Amniotic epithelial cell (primary cell): ENCODE measurements at regions not wholly inside any gene's neighbourhood (a gene's known extent, or its start where the extent isn't known, plus 50 kb on each side); places are given as distances from the start of the nearest gene placed in this dataset.

Experiments used
- DNase-seq: peaks from one replicate; pipeline ENCODE4 v3.0.0-alpha.2; 2010; ENCODE audit warnings: low read depth

DNA sequence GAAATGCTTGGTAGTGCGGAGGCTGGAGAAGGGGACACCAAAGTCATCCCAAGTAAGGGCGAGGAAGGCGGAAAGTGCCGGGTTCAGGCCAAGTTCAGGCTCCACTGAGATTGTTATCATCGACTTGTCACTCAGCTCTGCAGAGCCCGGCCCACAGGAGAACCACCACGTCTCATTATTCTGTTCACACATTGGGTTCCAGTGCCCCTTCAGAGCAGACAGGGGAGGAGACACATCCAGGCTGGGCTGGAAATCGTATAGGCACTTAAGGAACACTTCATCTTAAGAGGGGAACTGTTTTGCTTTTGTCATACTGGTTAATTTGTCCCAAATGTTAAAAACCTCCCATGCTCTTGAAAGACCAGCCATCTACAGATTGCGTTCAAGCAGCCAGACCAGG, 118.3 kb upstream of the ADAMTS18 start:
- no peak for DNase-seq

DNA sequence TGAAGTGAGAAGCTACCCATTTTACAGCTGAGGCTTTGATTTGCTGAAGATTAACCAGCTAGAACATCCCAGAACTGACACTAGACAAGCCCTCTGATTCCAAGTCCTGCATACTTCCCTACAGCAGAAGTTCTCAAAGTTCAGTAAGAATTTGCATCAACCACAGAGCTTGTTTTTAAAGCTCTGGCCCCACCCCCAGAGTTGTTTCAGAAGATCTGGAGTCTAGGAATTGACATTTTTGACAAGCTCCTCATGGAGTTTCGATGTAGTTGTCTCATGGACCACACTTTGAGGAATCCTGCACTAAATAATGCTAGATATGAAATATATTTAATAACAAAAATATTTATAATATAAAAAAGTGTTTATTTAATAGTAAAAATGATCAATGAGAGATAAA, 120.3 kb upstream of the ADAMTS18 start:
- DNase-seq, result no peak

- no peak for DNase-seq
Measured at GRCh38 chr16:77555791-77556190, 121.0 kb upstream of the ADAMTS18 start.

DNA sequence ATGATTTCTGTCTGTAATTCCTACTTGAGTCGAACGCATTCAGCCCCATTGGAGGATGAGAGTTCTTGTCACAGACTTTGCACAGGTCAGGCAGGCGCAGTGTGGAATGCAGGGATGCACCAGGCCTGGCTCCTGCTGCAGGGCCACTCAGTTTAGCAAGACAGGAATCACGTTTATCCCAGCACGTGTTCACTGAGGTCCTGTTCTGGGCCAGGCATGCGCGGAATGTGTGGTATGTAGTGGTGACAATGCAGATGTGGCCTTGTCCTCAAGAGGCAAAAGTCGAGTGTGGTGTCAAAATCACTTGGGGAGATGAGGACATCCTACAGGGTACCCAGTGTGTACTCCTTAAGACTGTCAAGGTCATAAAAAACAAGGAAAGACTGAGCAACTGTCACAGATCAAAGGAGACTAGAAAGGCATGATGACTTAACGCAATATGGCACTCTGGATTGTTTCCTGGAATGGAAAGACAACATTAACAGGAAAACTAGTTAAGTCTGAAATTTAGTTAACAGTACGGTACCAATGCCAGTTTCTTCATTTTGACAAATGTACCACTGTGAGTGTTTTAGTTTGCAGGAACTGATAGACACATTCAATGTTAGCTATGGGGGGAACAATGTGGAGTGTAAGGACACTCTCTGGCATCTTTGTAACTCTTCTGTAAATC, 121.5 kb upstream of the ADAMTS18 start:
- no peak for DNase-seq

DNA sequence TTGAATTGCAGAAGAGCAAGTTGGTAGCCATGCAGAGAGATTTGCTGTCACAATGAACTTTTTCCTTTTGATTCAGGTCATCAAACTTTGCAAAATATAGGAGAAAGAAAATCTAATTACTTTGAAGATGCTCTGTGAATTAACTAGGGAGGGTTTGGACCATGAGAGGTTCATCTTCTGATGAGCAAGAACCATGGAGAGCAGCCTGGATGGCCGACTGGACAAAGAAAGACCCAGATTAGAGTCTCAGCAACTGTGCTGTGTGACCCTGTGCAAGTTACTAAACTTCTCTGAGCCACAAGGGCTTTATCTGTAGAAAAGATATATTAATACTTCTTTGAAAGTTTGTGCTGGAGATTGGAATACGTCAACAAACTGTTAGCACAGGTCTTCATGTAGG, 122.6 kb upstream of the ADAMTS18 start:
- no peak for DNase-seq

- no peak for DNase-seq
Measured at GRCh38 chr16:77558786-77559185, 124.0 kb upstream of the ADAMTS18 start.

DNA sequence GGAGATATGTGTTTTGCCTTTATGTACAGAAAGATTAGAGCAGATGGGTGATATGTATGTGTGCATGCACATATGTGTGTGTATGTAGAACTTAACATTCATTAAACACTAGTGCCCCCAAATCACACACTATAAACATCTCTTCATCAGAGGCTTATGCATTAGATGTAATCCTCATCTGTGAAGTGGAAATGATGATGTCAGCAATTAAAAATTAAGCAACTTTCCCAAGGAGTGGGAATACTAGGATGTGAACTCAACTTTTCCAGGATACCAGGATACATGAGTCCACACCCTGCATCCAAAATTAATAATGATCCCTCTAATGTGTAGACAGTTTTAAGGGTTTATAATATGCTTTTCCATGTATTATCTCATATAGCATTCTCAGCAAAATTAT, 127.7 kb upstream of the ADAMTS18 start:
- DNase-seq, result no peak

GRCh38 chr16:77564791-77565390, 130.1 kb upstream of the ADAMTS18 start:
- peak; percentile 50 for DNase-seq

GRCh38 chr16:77569406-77569805, 134.6 kb upstream of the ADAMTS18 start:
- DNase-seq, result no peak

- DNase-seq, result no peak
Measured at GRCh38 chr16:77570574-77570973, 135.7 kb upstream of the ADAMTS18 start.

- no peak for DNase-seq
Measured at GRCh38 chr16:77571115-77571862, 136.5 kb upstream of the ADAMTS18 start.

GRCh38 chr16:77574867-77575624, 140.2 kb upstream of the ADAMTS18 start:
- peak; percentile 7 for DNase-seq

GRCh38 chr16:77579351-77579891, 142.9 kb upstream of the NUDT7 start:
- peak; percentile 60 for DNase-seq

- peak; percentile 53 for DNase-seq
Measured at GRCh38 chr16:77581706-77582105, 140.6 kb upstream of the NUDT7 start.

DNA sequence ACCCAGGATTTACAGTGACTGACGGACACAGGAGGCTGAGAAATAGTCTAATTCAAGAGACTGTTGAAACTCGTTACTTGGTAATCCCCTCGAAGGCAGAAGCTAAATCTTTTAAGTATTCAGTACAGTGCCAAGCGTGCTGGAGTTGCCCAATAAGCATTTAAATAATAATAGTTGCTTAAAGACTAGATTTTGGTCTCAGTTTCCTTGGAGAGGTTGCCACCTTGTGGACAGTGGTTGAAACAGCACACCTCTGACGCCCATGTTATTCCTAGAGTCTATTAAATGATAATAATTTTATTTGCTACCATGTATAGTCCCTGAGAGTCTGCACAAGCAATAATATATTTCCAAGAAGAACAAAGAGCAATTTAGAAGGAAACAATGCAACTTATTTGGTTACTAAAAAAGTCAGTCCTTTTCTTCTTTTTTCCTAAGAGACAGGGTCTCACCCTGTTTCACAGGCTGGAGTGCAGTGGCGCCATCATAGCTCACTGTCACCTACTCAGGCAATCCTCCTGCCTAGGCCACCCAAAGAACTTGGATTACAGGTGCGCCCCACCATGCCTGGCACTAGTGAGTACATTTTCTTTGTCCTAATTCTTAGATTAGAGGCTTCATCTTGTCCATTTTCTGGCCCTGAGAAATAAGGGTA, 138.0 kb upstream of the NUDT7 start:
- DNase-seq, result peak; percentile 73

- DNase-seq, result peak; percentile 57
Measured at GRCh38 chr16:77585379-77586251, 136.7 kb upstream of the NUDT7 start.

DNA sequence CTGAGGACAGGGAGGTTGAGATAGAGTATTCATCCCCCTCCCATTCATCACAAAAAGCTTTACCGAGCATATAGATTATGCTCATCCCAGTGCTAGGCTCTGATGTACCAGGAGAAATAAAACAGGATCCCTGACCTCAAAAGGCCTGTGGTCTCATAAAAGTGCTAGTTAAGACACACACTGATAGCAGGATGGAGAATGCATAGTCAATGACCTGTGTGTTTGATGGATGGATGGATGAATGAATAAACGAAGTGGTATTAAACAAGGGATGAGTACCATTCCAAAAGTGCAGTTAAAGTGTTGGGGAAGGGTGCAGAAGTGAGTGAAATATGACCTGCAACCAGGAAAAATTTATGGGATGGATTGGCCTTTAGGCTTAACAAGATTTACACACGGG, 133.9 kb upstream of the NUDT7 start:
- DNase-seq, result no peak

DNA sequence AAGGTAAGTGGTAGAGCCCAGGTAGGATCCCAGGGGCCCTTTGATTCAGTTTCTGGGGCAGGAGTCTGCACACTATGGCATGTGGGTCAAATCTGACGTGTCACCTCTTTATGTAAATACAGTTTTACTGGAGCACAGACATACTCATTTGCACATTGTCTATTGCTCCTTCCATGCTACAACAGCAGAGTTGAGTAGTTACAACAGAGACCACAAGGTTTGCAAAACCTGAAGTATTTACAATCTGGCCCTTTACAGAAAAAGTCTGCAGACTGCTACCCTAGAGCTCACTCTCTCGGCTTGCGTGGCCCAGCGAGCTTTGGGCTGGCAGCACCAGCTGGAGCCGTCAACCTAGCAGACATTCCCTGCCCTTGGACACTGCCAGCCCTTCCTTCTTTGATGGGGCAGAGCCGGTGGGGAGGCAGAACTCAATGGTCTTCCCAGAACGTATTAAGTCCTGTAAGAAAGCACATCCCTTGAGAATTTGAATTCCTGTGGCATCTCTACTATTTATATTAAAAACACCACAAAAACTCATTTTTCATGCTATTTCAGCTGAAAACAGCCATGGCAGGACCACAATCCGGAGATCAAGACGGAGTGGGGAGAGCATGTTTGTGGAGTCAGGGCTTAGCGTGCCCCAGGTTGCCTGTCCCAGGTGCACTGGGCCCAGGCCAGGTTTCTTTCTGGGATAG, 133.1 kb upstream of the NUDT7 start:
- DNase-seq, result peak; percentile 54

DNA sequence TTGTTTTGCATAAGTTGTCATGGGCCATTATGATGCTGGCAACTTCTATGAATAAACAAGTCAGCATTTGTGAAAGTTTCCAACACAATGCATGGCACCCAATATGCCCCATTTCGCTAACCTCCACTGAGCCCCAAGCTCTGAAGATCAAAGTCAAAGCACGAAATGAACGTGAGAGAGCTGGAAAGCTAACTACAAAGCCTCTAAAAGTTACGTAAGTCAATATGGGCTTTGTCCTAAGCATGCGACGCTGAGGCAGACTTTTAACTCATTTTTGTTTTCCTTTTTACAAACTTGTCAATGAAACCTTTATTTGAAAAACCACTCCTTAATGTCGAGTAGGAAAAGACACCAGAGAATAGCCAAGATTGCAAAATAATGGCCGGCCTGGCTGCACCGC, 131.6 kb upstream of the NUDT7 start:
- DNase-seq, result no peak

- no peak for DNase-seq
Measured at GRCh38 chr16:77591347-77591746, 131.0 kb upstream of the NUDT7 start.
